AG04450 (cell line): ENCODE measurements at regions not wholly inside any gene's neighbourhood (a gene's known extent, or its start where the extent isn't known, plus 50 kb on each side); places are given as distances from the start of the nearest gene placed in this dataset.

Experiments used
- CTCF ChIA-PET: fragments of 300-600, 350-600 bp; formaldehyde crosslinking; extraction: SDS; loops from one replicate; lab custom pipeline; 2022; ENCODE audit warnings: antibody characterized with exemption, inconsistent platforms; lab: Charles Lee
- POLR2A ChIA-PET: fragments of 350-600 bp; formaldehyde crosslinking; extraction: SDS; loops from one replicate; lab custom pipeline; 2021; ENCODE audit warnings: antibody characterized with exemption, inconsistent platforms; lab: Yijun Ruan, JAX
- DNase-seq: peaks from one replicate; pipeline ENCODE4 v3.0.0-alpha.2; 2011; ENCODE audit warnings: low read depth, low spot score
- H3K27ac ChIP-seq: one replicate; pipeline ENCODE4 v1.5.1; 2012; ENCODE audit warnings: low read depth, low read length, control low read depth
- H3K27me3 ChIP-seq: one replicate; pipeline ENCODE4 v1.6.0; 2012; ENCODE audit warnings: low read length; ENCODE audit not compliant: control insufficient read depth, insufficient read depth
- H3K4me3 ChIP-seq: 2 replicates; pipeline ENCODE4 v1.5.1; 2011; ENCODE audit warnings: mild to moderate bottlenecking, low read depth, low read length, control low read depth
- H3K9me3 ChIP-seq: 2 replicates; pipeline ENCODE4 v1.5.1; 2012; ENCODE audit warnings: low read length; ENCODE audit not compliant: control insufficient read depth, insufficient read depth
- CTCF ChIP-seq: IDR thresholded peaks from 2 replicates; pipeline ENCODE4 v1.5.1; 2011; ENCODE audit warnings: low read depth, low read length, control low read depth, inconsistent platforms

- Histone ChIP-seq H3K4me3 (no peak overlapping the region), H3K9me3 (no peaks in the 10 kb centered on the region), H3K27ac (no peak overlapping the region), H3K27me3 (no peaks in the 10 kb centered on the region)
- DNase-seq: no peak
- no peak for TF ChIP-seq CTCF
- ChIA-PET CTCF (interaction anchor here (0.7 kb wide), 1 partner anchor 182 kb away, joined by 4 read pairs; no protein-coding TSS in a partner anchor), POLR2A (no interaction called here)
Observed at GRCh38 chr2:224175538-224175937, 136.5 kb upstream of the SERPINE2 start.

DNA sequence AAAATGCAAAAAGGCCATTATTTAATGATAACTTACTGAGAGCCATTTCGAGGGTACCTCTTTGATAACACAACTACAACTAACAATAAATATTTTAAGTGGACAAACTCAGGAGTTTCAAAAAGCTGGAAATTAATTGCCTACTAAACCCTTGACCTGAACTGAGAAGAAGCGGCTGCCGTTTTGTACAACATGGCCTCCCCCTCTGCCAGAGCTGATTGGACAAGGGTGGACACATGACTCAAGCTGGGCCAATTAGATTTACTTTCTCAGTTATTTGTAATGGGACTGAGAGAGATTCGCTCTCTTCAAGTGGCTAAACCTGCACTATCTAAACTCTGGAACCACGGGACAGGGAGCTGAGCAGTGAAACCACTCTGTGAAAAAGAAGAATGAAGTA is 135.9 kb upstream of the SERPINE2 start:
- Histone ChIP-seq H3K27ac (no peak overlapping the region), H3K27me3 (no peaks in the 10 kb centered on the region), H3K9me3 (no peaks in the 10 kb centered on the region), H3K4me3 (no peak overlapping the region)
- no peak for TF ChIP-seq CTCF
- ChIA-PET POLR2A (no interaction called here), CTCF (interaction anchor here (0.7 kb wide), 1 partner anchor 182 kb away, joined by 4 read pairs; no protein-coding TSS in a partner anchor)
- DNase-seq: no peak

- CTCF ChIA-PET: no interaction called here
- no peak for TF ChIP-seq CTCF
- H3K4me3 ChIP-seq: no peak overlapping the region
- DNase-seq: no peak
- no peaks in the 10 kb centered on the region for H3K9me3 ChIP-seq
- H3K27me3 ChIP-seq: no peaks in the 10 kb centered on the region
- POLR2A ChIA-PET: no interaction called here
- H3K27ac ChIP-seq: no peak overlapping the region
Observed at GRCh38 chr2:224174521-224174920, 135.4 kb upstream of the SERPINE2 start.

DNA sequence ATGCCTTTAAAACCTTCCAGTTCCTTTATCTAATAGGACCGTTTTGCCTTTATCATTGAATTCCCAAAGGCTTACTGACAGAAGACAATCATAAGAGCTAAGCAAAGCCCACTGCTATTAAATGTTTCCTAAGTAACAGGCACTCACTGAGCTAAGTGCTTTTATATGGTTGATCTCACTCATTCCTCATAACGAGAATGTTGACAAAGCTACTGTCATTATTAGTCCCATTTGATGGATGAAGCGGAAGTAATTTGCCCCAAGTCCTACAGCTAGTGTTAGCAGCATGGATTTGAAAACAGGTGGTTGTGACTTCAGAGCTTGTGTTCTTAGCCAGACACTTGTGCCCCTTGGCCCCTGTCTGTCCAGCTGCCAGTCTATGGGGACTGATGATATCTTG is 134.8 kb upstream of the SERPINE2 start:
- DNase-seq: no peak
- no peak for TF ChIP-seq CTCF
- Histone ChIP-seq H3K27ac (no peak overlapping the region), H3K9me3 (no peaks in the 10 kb centered on the region), H3K4me3 (no peak overlapping the region), H3K27me3 (no peaks in the 10 kb centered on the region)
- ChIA-PET POLR2A (no interaction called here), CTCF (no interaction called here)

DNA sequence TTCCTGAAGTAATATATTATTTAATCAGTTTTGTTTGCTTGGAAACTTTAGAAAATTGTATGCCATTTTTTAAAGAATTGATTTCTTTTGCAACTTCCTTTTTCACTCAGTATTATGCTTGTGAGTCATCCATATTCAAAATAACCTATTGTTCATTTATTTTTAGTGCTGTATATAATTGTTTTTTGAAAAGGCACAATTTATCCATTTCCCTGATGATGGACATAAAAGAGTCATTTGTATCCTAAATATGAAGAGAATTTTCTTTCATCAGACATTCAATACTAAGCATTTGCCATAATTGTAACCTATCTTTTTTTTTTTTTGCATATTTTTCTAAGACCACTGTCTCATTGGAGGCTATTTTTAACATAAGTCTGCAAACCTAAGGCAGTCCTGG is 134.1 kb upstream of the SERPINE2 start:
- DNase-seq: no peak
- ChIA-PET POLR2A (no interaction called here), CTCF (no interaction called here)
- H3K9me3 ChIP-seq: no peaks in the 10 kb centered on the region
- no peak overlapping the region for H3K27ac ChIP-seq
- TF ChIP-seq CTCF: no peak
- no peaks in the 10 kb centered on the region for H3K27me3 ChIP-seq
- H3K4me3 ChIP-seq: no peak overlapping the region
